NOMO-1 treated with dmso at 0.1 percent for 144 hours (cell line): ENCODE measurements at regions not wholly inside any gene's neighbourhood (a gene's known extent, or its start where the extent isn't known, plus 50 kb on each side); places are given as distances from the start of the nearest gene placed in this dataset.

Source experiments
- DNase-seq: peaks from one replicate; lab custom pipeline; 2025; ENCODE audit not compliant: unreplicated experiment; lab: John Stamatoyannopoulos, UW

DNA sequence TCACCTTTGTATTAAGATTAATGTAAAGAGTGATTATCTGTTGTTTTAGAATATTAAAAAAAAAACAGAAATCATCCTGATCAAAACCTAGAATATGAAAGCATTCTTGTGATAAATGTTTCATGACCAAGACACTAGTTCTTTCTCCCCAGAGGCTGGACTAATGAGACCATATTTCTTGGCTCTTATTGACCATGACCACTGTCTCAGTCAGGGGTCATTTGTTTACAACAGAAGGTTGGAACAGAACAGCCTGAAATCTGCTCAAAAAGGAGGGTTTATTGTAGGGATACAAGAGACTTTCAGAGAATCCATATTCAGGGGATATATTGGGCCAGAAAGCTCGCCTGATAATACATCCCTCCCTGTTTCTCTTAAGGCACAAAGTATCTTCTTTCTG is 87.7 kb downstream of the TMEM30B start:
- DNase-seq: no peak

DNA sequence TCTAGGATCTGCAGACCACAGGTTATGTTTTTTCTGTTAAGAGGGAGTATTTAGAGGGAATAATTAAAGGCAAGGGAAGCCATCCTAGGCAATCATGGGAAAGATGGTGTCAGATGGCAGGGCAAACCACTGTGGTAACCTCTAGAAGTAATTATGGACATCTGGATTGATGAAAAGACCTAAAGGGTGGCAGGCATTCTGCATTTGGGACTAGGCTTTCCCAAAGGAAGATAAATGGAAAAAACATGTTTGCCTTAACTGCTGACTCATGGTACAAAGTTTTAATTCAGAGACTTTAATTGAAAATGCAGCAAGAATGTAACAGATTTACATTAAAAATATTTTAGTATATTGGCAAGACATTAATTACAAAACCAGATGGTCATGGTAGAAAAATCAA is 88.1 kb downstream of the TMEM30B start:
- DNase-seq: no peak

GRCh38 chr14:61191733-61192132 is 89.4 kb downstream of the TMEM30B start:
- DNase-seq: no peak

DNA sequence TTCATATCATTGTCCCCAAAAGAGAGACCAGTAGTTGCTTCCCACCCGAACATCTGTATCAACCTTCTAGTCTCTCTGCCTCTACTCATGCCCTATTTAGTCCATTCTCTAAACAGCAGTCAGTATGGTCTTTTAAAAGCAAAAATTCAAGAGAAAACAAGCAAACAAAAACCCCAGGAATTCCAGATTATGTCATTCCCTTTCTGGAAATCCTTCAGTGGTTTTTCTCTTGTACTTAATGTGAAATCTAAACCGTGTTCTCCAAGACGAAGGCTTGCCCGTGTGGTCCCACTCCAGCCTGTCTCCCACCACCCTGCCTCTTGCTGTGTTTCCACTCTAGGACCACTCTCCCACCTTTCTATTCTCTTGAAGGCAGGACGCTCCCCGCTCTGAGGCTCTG is 90.8 kb downstream of the TMEM30B start:
- DNase-seq: no peak

- no peak for DNase-seq
Observed at GRCh38 chr14:61188978-61189808, 91.9 kb downstream of the TMEM30B start.

DNA sequence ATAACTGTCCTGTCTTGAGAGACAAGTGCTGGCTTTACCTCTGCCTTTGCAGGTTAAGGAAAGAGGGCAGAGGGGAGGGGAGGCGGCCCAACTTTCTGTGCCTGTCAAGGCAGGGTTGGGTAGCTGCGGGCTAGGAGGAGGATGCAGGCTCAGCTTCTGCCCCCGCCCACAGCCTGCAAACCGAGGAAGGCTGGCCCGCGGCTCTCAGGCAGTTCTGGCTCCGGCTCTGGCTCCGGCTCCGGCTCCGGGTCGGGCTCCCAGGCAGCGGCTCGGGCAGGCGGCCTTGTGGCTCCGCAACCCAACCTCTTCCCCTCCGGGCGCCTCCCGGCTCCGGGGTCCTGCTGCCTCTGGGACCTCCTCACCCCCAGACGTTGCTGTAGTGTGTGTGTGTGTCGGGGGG is 92.9 kb downstream of the TMEM30B start:
- DNase-seq: no peak

DNA sequence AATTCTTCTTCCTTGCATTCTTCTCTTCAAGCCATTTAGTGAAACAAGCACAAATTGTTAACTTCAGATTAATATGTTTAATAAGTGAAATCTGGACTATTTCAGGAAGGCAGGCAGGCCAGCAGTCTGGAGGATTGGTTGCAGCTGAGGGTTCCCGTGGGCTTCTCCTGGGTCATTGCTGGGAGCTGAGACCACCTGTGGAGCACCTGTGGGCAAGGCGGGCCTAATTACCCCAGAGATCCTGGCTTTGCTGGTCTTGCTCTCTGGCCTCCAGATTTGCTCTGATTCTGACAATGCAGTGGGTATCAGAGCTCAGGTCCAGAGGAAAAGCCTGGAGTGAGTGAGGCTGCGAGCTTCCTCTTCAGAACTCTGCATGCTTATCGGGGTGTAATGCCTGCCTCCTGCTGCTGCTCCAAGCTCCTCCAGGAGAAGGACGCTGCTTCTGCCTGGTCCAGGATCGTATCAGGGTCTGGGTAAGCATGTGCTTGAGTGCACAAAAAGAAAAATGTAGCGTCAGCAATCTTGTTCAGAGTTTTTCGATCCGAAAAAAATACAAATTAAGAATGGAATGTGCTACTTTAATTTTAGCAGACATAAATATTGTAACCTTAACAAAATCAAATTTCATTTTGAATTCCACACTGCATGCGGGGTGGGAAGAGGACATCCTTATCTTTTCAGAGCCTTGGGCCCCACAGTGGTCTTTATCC is 93.8 kb downstream of the TMEM30B start:
- no peak for DNase-seq

GRCh38 chr14:61186341-61187195 is 94.6 kb downstream of the TMEM30B start:
- no peak for DNase-seq

DNA sequence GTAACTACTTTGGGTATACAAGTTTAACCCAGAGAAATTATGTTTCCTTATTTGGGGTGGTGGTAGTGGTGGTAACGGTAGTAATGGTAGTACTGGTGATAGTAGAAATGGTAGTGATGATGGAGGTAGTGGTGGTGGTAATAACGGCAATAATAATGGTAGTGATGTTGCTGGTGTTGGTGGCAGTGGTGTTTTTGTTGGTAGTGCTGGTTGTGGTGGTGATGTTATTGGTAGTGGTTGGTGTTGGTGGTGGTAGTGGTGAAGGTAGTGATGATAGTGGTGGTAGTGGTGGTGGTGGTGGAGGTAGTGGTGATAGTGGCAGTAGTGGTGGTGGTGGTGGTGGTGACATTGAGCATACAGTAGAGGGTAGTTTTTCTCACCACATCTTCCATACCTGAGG is 95.6 kb downstream of the TMEM30B start:
- no peak for DNase-seq

DNA sequence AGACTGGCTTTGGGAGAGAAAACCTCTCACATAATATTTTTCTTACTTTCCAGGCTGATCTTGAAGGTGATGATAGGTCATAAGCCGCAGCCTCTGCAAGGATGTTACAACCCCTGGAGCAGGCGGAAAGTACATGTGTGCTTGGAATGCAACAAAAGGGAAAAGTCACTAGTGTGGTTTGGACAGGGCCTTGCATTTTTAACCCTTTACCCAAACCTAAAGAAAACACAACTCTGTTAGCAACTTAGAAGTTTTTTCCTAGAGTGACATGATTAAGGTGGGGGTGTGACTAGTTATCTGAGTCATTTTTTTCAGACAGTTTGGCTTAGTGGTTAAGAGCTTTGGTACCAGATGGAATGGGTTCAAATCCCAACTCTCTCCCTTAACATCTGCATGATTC is 97.0 kb downstream of the TMEM30B start:
- no peak for DNase-seq

DNA sequence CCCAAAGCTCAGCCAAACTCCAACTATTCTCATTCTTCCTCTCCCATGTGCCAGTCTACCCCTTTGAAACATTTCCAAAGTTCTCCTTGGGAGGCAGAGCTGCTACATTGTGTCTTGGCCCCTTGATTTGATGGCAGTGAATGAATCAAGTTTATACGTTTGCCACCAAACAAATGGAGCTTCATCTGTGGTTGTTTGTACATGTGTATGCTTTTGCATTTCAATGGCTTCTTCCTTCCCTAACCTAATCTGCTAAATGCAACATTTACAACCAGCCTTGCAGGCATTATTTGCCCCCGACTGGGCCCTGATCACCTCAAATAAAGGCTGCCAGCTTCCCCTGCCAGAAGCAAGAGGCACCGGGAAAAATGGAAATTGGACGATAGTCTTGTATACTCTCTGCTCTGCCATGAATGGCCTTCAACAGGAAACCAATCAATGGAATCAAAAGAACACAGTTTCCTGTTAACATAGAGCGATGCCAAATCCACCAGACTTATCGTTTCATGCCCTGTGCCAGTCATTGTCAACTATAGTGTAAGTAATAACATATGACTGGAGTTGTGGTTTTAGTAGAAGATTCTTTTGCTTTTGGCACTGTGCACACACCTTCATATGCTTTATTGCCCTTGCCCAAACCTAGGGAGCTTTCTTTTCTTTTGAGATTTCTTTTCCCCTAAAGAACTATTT is 97.8 kb downstream of the TMEM30B start:
- DNase-seq: no peak

- no peak for DNase-seq
Observed at GRCh38 chr14:61179796-61180398, 101.2 kb downstream of the TMEM30B start.

GRCh38 chr14:61179061-61179690 is 102.0 kb downstream of the TMEM30B start:
- no peak for DNase-seq

GRCh38 chr14:61178226-61179060 is 102.7 kb downstream of the TMEM30B start:
- no peak for DNase-seq

- DNase-seq: no peak
Observed at GRCh38 chr14:61177279-61178225, 103.6 kb downstream of the TMEM30B start.

DNA sequence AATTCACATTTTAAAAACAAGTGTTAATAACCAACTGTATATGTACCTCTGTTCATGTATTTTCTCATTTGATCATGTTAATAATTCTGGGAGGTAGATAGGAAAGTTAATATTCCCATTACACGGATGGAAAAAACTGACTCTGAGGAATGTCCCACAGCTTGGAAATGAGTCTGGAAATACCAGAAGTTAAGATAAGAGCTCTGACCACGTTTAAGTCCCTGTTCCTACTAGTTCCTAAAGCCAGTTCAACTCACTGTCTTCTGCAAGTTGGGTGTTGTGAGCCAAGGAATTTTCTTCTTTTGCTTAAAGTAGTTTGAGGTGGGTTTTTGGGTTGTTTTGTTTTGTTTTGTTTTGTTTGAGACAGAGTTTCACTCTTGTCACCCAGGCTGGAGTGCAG is 104.5 kb downstream of the TMEM30B start:
- DNase-seq: no peak

DNA sequence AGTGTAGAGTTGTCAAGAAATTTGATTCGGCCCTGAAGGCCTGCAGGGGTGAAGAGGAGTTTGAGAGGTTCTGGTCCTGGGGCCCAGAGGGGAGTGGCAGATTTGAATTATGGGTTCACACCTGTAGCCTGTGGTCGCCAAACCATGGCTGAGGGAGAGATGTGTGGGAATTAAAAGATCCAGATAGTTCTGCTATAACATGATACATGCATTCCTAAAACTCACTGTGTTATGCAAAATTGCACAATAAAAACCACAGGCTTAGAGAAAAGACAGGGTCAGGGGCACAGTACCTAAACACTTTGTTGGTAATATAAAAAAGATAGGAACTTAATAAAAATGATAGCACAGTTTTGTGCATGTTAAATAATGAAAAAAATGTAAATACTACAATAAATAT is 106.2 kb downstream of the TMEM30B start:
- no peak for DNase-seq

DNA sequence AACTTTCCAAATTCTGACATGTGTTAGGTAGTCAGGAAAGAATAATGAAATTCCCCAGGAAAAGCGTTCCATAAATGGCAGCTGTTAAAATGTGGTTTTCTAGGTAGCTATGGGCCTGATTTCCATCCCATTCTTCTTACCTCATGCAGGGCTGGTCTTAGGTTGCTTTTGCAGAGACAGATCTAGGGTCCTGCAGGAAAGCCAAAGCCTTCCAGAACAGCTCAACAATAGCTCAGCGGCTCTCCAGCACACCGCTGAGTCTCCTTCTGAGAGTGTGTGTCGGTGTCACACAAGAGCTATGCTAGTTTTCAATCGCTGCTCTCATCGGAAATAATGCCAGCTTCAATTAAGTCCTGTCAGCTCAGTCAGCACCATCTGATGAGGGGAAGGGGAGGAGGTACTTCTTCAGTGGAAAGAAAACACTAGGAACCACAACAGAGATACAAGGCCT is 106.7 kb downstream of the TMEM30B start:
- DNase-seq: no peak
